Common myeloid progenitor, CD34-positive (primary cell): ENCODE measurements at regions not wholly inside any gene's neighbourhood (a gene's known extent, or its start where the extent isn't known, plus 50 kb on each side); places are given as distances from the start of the nearest gene placed in this dataset.
A peak's percentile ranks its signal among the peaks of the same experiment; 100 is the strongest.
"Not testable (repeated sequence)": the region's sequence is repeated elsewhere in the genome, so short reads cannot be mapped to it uniquely, and the experiment has no call there.

ENCODE experiments used
- CTCF ChIA-PET: fragments of 350-600 bp; sonication (Branson Sonifier 250); formaldehyde crosslinking; loops from one replicate; lab custom pipeline; 2021; ENCODE audit warnings: antibody characterized with exemption; lab: Charles Lee
- POLR2A ChIA-PET: fragments of 350-600 bp; sonication (Branson Sonifier 250); formaldehyde crosslinking; loops from one replicate; lab custom pipeline; 2021; ENCODE audit warnings: antibody characterized with exemption; lab: Charles Lee
- DNase-seq, 3 donors: peaks; one replicate each; pipeline versions ENCODE4 v3.0.0 to v3.0.0-alpha.2; 2013
- H3K27ac ChIP-seq, 2 experiments: 1 replicate in 1 of 2; 2 replicates in 1 of 2; pipeline ENCODE4 v1.7.0; 2013; ENCODE audit warnings: inconsistent platforms in 2 of 2, low read length in 2 of 2, mild to moderate bottlenecking in 2 of 2, low read depth in 1 of 2, moderate library complexity in 1 of 2; ENCODE audit not compliant: severe bottlenecking in 2 of 2, insufficient read depth in 1 of 2, poor library complexity in 1 of 2
- H3K27me3 ChIP-seq, 5 experiments: replicated peaks in 2 of 5; 1 replicate in 3 of 5; 2 replicates in 2 of 5; pipeline versions ENCODE4 v1.6.1 to v1.7.0; 2013; ENCODE audit warnings: low read length in 4 of 5, mild to moderate bottlenecking in 2 of 5, moderate library complexity in 2 of 5, inconsistent platforms in 1 of 5; ENCODE audit not compliant: insufficient read depth in 5 of 5, control insufficient read depth in 4 of 5
- H3K36me3 ChIP-seq, 4 experiments: 1 replicate in 2 of 4; 2 replicates in 2 of 4; pipeline versions ENCODE4 v1.6.1 to v1.7.0; 2013; ENCODE audit warnings: low read length in 3 of 4, control low read depth in 1 of 4, mild to moderate bottlenecking in 1 of 4; ENCODE audit not compliant: control insufficient read depth in 4 of 4, insufficient read depth in 4 of 4
- H3K4me1 ChIP-seq, 4 experiments: 1 replicate in 3 of 4; 2 replicates in 1 of 4; pipeline versions ENCODE4 v1.6.1 to v1.7.1; 2013; ENCODE audit warnings: low read length in 3 of 4, mild to moderate bottlenecking in 3 of 4, control low read depth in 1 of 4, inconsistent platforms in 1 of 4, moderate library complexity in 1 of 4; ENCODE audit not compliant: control insufficient read depth in 4 of 4, insufficient read depth in 4 of 4; ENCODE audit errors: control extremely low read depth in 1 of 4
- H3K4me3 ChIP-seq, 7 experiments: 1 replicate in 4 of 7; 2 replicates in 3 of 7; pipeline versions ENCODE4 v1.5.1 to v1.7.0; 2013; ENCODE audit warnings: mild to moderate bottlenecking in 7 of 7, low read length in 6 of 7, moderate library complexity in 6 of 7, inconsistent platforms in 2 of 7, low read depth in 2 of 7, control low read depth in 1 of 7; ENCODE audit not compliant: insufficient read depth in 4 of 7, control insufficient read depth in 1 of 7; ENCODE audit errors: extremely low read depth in 1 of 7
- H3K9me3 ChIP-seq, 5 experiments: 1 replicate in 4 of 5; 2 replicates in 1 of 5; pipeline versions ENCODE4 v1.6.1 to v1.7.1; 2013; ENCODE audit warnings: low read length in 4 of 5, mild to moderate bottlenecking in 2 of 5, inconsistent platforms in 1 of 5, low read depth in 1 of 5, moderate library complexity in 1 of 5; ENCODE audit not compliant: control insufficient read depth in 4 of 5, insufficient read depth in 2 of 5; ENCODE audit errors: control extremely low read depth in 1 of 5
- WGBS: methylation state at CpG from one replicate; pipeline ENCODE4 v1.1.5; 2013; ENCODE audit not compliant: insufficient coverage; 5-methylcytosine and 5-hydroxymethylcytosine counted together

- Histone ChIP-seq H3K36me3 (no peaks in the 10 kb centered on the region), H3K9me3 (no peaks in the 10 kb centered on the region), H3K27ac (no peak overlapping the region), H3K4me1 (no peaks in the 10 kb centered on the region), H3K4me3 (no peak overlapping the region), H3K27me3 (no peaks in the 10 kb centered on the region)
- POLR2A ChIA-PET = no interaction called here
- no peak for DNase-seq
- CTCF ChIA-PET = no interaction called here
- WGBS = no CpG with 5 or more reads among the region's 1 CpG
Measured at GRCh38 chr5:62771341-62771740, 192.7 kb downstream of the LRRC70 start.

GRCh38 chr5:62767650-62768049, 189.0 kb downstream of the LRRC70 start:
- Histone ChIP-seq H3K9me3 (no peaks in the 10 kb centered on the region), H3K4me3 (no peak overlapping the region), H3K4me1 (no peaks in the 10 kb centered on the region), H3K36me3 (no peaks in the 10 kb centered on the region), H3K27me3 (no peaks in the 10 kb centered on the region), H3K27ac (no peak overlapping the region)
- POLR2A ChIA-PET = no interaction called here
- no peak for DNase-seq
- no CpG with 5 or more reads among the region's 1 CpG for WGBS
- CTCF ChIA-PET = no interaction called here

GRCh38 chr5:62767077-62767476, 188.5 kb downstream of the LRRC70 start:
- ChIA-PET POLR2A (no interaction called here), CTCF (no interaction called here)
- Histone ChIP-seq H3K9me3 (no peaks in the 10 kb centered on the region), H3K27me3 (no peaks in the 10 kb centered on the region), H3K4me3 (no peak overlapping the region), H3K27ac (no peak overlapping the region), H3K36me3 (no peaks in the 10 kb centered on the region), H3K4me1 (no peaks in the 10 kb centered on the region)
- WGBS = no CpG with 5 or more reads among the region's 2 CpGs
- DNase-seq = no peak

- peak in 1 of 3 donors; percentile 7 for DNase-seq
- ChIA-PET CTCF (no interaction called here), POLR2A (no interaction called here)
- no peaks in the 10 kb centered on the region for H3K9me3 ChIP-seq
- no peak overlapping the region for H3K27ac ChIP-seq
- H3K4me3 ChIP-seq = no peak overlapping the region
- H3K27me3 ChIP-seq = no peaks in the 10 kb centered on the region
- 50% methylated on average over 1 of the region's 2 CpGs for WGBS
- H3K4me1 ChIP-seq = no peaks in the 10 kb centered on the region
- H3K36me3 ChIP-seq = no peaks in the 10 kb centered on the region
Measured at GRCh38 chr5:62762503-62762902, 183.9 kb downstream of the LRRC70 start.

- H3K27ac ChIP-seq, CTCF ChIA-PET, H3K36me3 ChIP-seq, H3K9me3 ChIP-seq, DNase-seq, H3K4me3 ChIP-seq, H3K4me1 ChIP-seq, POLR2A ChIA-PET, H3K27me3 ChIP-seq: not testable (repeated sequence)
- no CpG with 5 or more reads among the region's 4 CpGs for WGBS
Measured at GRCh38 chr5:62757686-62758085, 179.1 kb downstream of the LRRC70 start.

GRCh38 chr5:62752998-62753367, 174.4 kb downstream of the LRRC70 start:
- CTCF ChIA-PET, H3K36me3 ChIP-seq, H3K9me3 ChIP-seq, DNase-seq, H3K27me3 ChIP-seq, H3K4me3 ChIP-seq, H3K4me1 ChIP-seq, POLR2A ChIA-PET, H3K27ac ChIP-seq: not testable (repeated sequence)
- WGBS = 81% methylated on average over 2 of the region's 4 CpGs

- H3K36me3 ChIP-seq, H3K4me1 ChIP-seq, H3K9me3 ChIP-seq, H3K27me3 ChIP-seq, H3K27ac ChIP-seq, H3K4me3 ChIP-seq, POLR2A ChIA-PET, DNase-seq: not testable (repeated sequence)
- over 99% methylated on average over 15 of the region's 17 CpGs for WGBS
- CTCF ChIA-PET = interaction anchor here (1.4 kb wide), 1 partner anchor 27 kb away, joined by 3 read pairs; no protein-coding TSS in a partner anchor
Measured at GRCh38 chr5:62752056-62752997, 173.7 kb downstream of the LRRC70 start.
